Activated CD8-positive, alpha-beta memory T cell treated with anti-CD3 and anti-CD28 coated beads, Interleukin-2, amount 50 U/mL, for 48 hours (primary cell): ENCODE measurements at regions not wholly inside any gene's neighbourhood (a gene's known extent, or its start where the extent isn't known, plus 50 kb on each side); places are given as distances from the start of the nearest gene placed in this dataset.
"Not testable (repeated sequence)": the region's sequence is repeated elsewhere in the genome, so short reads cannot be mapped to it uniquely, and the experiment has no call there.

Source experiments
- DNase-seq: peaks from one replicate; pipeline ENCODE4 v3.0.0-alpha.2; 2020

DNA sequence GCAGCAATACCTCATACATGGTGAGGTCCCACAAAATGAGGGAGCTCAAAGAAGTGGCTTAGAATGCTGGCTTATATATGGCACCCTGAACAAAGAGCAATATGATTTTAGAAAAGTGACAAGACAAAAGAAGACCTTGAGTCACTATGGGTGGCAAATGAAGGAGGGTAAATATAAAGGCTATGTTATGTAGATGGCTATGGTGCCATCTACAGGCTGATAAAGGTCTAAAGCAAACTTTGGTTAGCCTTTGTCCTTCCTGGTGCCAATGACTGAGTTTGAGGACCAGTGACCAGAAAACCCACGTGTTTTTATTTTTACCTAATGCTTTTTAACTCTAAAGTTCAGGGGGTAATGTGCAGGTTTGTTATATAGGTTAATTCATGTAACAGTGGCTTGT, 151.8 kb downstream of the CCNG2 start:
- no peak for DNase-seq

DNA sequence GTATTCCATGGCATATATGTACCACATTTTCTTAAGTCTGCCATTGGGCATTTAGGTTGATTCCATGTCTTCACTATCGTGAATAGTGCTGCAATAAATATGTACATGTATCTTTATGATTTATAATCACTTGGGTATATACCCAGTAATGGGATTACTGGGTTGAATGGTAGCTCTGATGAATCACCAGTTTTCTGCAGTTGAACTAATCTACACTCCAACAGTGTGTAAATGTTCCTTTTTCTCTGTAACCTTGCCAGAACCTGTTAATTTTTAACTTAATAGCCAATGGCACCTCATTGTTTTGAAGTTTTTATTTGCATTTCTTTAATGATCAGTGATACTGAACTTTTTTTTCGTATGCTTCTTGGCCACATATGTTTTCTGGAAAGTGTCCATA, 152.5 kb downstream of the CCNG2 start:
- no peak for DNase-seq

- no peak for DNase-seq
Measured at GRCh38 chr4:77310931-77311330, 153.9 kb downstream of the CCNG2 start.

GRCh38 chr4:77314697-77315096, 157.7 kb downstream of the CCNG2 start:
- DNase-seq, result no peak

GRCh38 chr4:77327151-77327550, 170.1 kb downstream of the CCNG2 start:
- DNase-seq, result no peak

GRCh38 chr4:77332696-77333270, 175.8 kb downstream of the CCNG2 start:
- no peak for DNase-seq

DNA sequence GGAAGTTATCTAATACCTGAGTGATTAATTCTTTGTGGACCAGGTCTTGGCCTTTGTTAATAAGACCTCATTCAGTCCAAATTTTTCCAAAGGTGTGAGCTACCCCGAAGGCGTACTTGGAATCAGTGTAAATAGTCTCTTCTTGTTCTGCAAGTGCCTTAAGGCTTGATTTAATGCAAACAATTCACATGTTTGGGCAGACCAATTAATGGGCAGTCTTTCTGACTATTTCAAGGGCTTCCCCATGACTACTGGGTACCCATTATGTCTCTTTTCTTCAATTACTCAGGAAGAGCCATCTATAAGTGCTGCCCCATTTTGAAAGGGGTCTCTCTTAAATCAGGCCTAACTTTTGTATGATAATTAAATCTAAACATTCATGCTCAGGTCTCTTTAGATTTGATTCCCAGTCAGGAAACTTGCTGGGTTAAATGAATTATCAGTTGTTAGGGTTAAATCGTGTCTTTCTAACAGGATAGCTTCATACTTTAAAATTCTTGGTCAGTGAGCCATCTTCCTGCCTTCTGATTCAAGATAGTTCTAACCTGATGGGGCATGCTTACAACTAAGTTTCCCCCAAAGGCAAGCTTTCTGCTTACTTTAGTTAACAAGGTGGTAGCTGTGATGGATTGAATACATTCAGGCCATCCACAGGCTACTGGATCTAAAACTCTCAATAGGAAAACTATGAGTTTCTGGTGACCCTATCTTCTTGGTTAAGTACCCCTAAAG, 179.6 kb downstream of the CCNG2 start:
- DNase-seq, result no peak

GRCh38 chr4:77342170-77342810, 185.3 kb downstream of the CCNG2 start:
- DNase-seq, result no peak

DNA sequence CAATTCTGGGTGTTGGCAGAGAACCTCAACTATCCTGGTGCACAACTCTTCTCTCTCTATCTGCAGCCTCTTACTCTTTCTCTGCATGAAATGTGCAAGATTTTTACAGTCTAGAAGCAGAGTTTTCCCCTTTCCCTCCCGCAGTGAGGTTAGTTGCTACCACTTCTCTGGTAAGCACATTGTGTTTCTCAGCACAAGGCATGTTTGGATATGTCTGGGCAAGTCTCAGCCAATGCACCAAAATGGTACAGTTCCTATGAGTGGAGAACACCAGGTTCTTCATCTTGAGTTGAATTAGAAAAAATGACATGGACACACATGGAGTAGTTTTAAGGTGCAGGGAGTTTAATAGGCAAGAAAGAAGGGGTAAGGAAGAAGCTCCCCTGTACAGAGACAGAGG, 187.0 kb downstream of the CCNG2 start:
- DNase-seq, result no peak

GRCh38 chr4:77344784-77345183, 187.8 kb downstream of the CCNG2 start:
- DNase-seq, result no peak

GRCh38 chr4:77347351-77347966, 190.5 kb downstream of the CCNG2 start:
- DNase-seq, result no peak

GRCh38 chr4:77348815-77349214, 191.8 kb downstream of the CCNG2 start:
- no peak for DNase-seq

DNA sequence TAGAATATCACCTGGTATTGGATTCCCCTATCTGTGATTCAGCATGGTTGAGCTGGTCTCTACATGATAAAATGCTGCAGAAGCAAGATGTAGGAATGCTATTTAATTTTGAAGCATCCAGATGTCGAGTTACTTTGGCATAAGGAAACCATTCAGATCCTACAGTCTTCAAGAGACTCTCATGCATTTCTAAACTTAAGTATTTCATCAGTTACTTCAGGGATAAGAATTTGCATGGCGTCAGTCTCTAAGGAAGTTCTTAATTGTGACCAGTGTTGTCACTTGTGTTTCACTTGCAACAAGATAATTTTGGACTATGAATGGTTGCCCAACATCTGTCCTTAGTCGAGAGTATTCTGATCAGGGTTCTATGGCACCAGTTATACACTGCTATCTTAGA, 192.4 kb downstream of the CCNG2 start:
- no peak for DNase-seq

- DNase-seq, result no peak
Measured at GRCh38 chr4:77349796-77350195, 192.8 kb downstream of the CCNG2 start.

GRCh38 chr4:77352192-77352591, 195.2 kb downstream of the CCNG2 start:
- no peak for DNase-seq

- not testable (repeated sequence) for DNase-seq
Measured at GRCh38 chr4:77353724-77354315, 196.8 kb downstream of the CCNG2 start.

DNA sequence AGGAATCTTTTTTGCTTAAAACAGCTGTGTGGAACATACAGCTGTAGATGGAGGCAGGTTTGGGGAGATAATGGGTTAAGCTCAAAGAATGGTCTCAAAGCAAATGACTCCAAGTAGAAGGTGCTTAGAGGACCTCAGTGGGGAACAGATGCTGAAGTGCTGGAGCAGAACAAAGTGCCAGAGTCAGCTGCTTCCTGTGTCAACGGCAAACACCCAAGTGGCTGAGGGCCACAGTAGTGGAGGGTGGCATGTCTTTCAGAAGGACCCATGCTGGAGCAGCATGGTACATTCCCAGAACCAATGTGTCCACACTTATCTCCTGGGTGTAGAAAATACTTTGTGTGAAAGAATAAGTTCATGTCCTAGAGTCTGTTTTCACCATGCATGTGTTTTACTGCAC, 197.5 kb downstream of the CCNG2 start:
- no peak for DNase-seq

DNA sequence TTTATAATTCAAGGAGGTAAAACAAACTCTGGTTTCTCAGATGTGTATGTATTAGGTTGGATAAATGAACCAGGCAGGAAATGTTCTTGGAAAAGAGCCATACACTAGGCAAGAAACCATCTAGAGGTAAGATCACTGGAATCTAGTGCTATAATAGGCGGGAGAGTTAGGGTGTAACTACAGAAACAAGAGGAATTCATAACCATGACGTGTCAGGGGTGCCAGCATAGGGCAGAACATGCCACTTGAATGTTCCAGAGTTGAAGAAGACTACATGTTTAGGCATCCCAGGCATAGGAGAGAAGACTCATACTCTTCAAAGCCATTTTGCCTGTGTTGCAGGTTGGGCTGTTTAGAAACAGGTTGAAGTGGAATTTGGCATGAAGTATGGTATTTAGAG, 198.7 kb downstream of the CCNG2 start:
- DNase-seq, result no peak

DNA sequence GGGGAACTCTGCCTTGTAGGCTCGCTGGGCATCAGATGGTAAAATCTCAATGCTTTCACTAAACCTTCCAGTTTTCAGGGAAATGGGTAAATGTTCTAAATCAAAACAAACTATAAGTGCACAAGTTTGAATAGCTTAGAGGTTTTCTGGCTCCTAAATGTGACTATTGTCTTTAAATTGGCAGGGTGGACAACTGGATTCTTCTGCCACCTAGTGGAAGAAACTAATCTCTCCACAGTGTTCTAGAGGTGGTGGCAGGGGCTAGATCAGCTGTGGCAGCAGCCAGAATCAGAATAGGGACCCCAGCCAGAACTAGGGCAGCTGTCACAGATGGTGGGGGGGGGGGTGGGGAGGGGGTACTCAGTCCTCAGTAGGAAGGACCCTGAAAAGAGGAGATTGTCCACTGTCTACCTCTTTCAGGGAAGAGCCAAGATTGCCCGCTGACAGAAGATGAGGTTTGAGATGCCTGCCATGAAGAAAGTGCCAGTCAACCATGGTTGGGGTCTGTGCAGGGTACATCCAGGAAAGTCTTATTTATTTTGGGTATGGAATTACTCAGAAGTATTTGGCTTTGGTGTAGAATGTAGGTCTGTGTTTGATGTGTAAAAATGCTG, 201.4 kb downstream of the CCNG2 start:
- DNase-seq, result no peak

GRCh38 chr4:77360451-77360850, 203.4 kb downstream of the CCNG2 start:
- no peak for DNase-seq

DNA sequence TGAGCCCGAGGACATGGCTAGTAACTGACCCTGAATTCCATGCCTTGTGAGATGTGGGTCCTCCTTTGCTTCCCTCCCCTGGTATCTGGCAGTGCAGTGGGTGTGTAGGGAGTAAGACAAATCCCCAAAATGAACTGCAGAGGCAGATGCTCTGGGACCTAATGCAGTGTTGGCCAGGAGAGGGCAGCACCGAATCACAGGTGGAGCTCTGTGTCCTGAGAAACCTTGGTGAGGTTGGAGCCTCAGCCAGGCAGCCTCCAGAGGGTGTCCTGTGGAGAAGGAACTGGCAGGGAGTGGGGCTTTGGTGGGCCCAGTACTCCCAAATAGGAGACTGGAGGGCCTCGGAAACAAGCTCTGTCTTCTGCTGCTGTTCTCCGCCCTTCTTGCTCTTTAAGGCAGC, 209.9 kb downstream of the CCNG2 start:
- not testable (repeated sequence) for DNase-seq

DNA sequence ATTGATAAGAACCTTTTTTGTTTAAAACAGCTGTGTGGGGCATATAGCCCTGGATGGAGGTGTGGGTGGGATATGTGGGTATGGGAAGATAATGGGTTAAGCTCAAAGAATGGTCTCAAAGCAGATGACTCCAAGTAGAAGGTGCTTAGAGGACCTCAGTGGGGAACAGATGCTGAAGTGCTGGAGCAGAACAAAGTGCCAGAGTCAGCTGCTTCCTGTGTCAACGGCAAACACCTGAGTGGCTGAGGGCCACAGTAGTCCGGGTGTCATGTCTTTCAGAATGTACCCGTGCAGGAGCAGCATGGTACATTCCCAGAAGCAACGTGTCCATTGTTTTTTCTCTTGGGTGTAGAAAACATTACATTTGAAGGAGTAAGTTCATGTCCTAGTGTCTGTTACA, 210.6 kb downstream of the CCNG2 start:
- DNase-seq, result no peak

DNA sequence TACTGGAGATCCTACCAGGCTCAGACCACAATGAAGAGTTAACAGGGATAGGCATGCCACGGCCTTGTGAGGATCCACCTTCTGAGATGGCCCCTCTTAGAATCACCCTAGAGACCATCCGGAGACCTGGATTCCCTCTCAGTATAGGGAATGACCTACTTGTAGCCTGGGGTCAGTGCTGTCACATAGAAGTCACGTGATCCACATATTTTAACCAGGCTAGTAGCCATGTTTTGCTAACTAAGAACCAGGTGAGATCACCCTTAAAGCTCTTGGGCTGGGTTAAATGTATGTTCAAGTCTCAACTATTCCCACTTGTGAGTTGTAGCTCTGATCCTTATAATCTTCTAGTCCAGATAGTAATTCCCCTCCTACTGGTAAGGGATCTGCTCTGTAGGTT, 215.4 kb downstream of the CCNG2 start:
- no peak for DNase-seq
